Endothelial cell of umbilical vein (primary cell): ENCODE measurements at regions not wholly inside any gene's neighbourhood (a gene's known extent, or its start where the extent isn't known, plus 50 kb on each side); places are given as distances from the start of the nearest gene placed in this dataset.

ENCODE experiments used
- BruUV-seq: library from RNA; stranded (reverse); fragments of 400-500 nt; replicated peaks from 2 replicates; lab custom pipeline; 2021; lab: Mats Ljungman, UMichigan
- CTCF ChIA-PET: fragments of 300-600, 350-600 bp; sonication (Branson Sonifier 250); formaldehyde crosslinking; loops from one replicate; lab custom pipeline; 2021; ENCODE audit warnings: antibody characterized with exemption, inconsistent platforms; lab: Charles Lee
- POLR2A ChIA-PET: fragments of 300-600, 350-600 bp; sonication (Branson Sonifier 250); formaldehyde crosslinking; loops from one replicate; lab custom pipeline; 2021; ENCODE audit warnings: antibody characterized with exemption, inconsistent platforms; lab: Charles Lee
- DNase-seq: peaks from one replicate; pipeline ENCODE4 v3.0.0-alpha.2; 2011; ENCODE audit warnings: low read depth, low spot score
- FAIRE-seq: peaks from 2 replicates; lab custom pipeline; 2011; peaks lifted over from hg19 to GRCh38; lab: Jason Lieb, UNC
- H2AFZ ChIP-seq: 2 replicates; pipeline ENCODE4 v1.6.0; 2012; ENCODE audit warnings: low read depth, low read length, control low read depth, inconsistent platforms
- H3K27ac ChIP-seq: 2 replicates; pipeline ENCODE4 v1.5.1; 2011; ENCODE audit warnings: low read depth, mild to moderate bottlenecking, control low read depth, low read length, moderate library complexity; ENCODE audit not compliant: insufficient read depth
- H3K27me3 ChIP-seq, 2 experiments: 2 replicates each; pipeline versions ENCODE4 v1.6.0 to v1.6.1; 2011; ENCODE audit warnings: low read length in 2 of 2, mixed read lengths in 1 of 2; ENCODE audit not compliant: control insufficient read depth in 2 of 2, insufficient read depth in 2 of 2
- H3K36me3 ChIP-seq, 2 experiments: 2 replicates in 1 of 2; 3 replicates in 1 of 2; pipeline ENCODE4 v1.5.1; 2011; ENCODE audit warnings: low read length in 2 of 2, mild to moderate bottlenecking in 1 of 2, moderate library complexity in 1 of 2; ENCODE audit not compliant: control insufficient read depth in 2 of 2, insufficient read depth in 2 of 2; ENCODE audit errors: extremely low read depth in 1 of 2
- H3K4me1 ChIP-seq: 3 replicates; pipeline ENCODE4 v1.5.1; 2011; ENCODE audit warnings: mild to moderate bottlenecking, low read length; ENCODE audit not compliant: control insufficient read depth, insufficient read depth; ENCODE audit errors: extremely low read depth
- H3K4me2 ChIP-seq: 2 replicates; pipeline ENCODE4 v1.6.1; 2011; ENCODE audit warnings: low read length, control low read depth, mixed read lengths; ENCODE audit not compliant: insufficient read depth
- H3K4me3 ChIP-seq, 3 experiments: fragments of 200-600 bp in 1 of 3; sonication (generic), shearing (Covaris generic) in 1 of 3; replicated peaks in 1 of 3; 2 replicates each; pipeline ENCODE4 v1.5.1; 2011 to 2016; ENCODE audit warnings: control low read depth in 3 of 3, low read length in 3 of 3, mild to moderate bottlenecking in 2 of 3, inconsistent platforms in 1 of 3, low read depth in 1 of 3, moderate library complexity in 1 of 3; ENCODE audit not compliant: insufficient read depth in 1 of 3
- H3K79me2 ChIP-seq: 2 replicates; pipeline ENCODE4 v1.6.0; 2012; ENCODE audit warnings: low read length, inconsistent platforms; ENCODE audit not compliant: control insufficient read depth, insufficient read depth
- H3K9ac ChIP-seq: replicated peaks from 2 replicates; pipeline ENCODE3; 2011; ENCODE audit warnings: low read length, control low read depth; ENCODE audit not compliant: insufficient read depth; ENCODE audit errors: extremely low read depth
- H3K9me1 ChIP-seq: replicated peaks from 3 replicates; pipeline ENCODE4 v1.6.0; 2011; ENCODE audit warnings: mild to moderate bottlenecking, low read length; ENCODE audit not compliant: control insufficient read depth, insufficient read depth; ENCODE audit errors: extremely low read depth
- H3K9me3 ChIP-seq: replicated peaks from 2 replicates; pipeline ENCODE4 v1.5.1; 2012; ENCODE audit warnings: low read length, inconsistent platforms; ENCODE audit not compliant: control insufficient read depth, insufficient read depth
- H4K20me1 ChIP-seq: replicated peaks from 2 replicates; pipeline ENCODE3; 2011; ENCODE audit warnings: mild to moderate bottlenecking, low read length; ENCODE audit not compliant: control insufficient read depth, insufficient read depth; ENCODE audit errors: extremely low read depth
- CTCF ChIP-seq, 2 donors: IDR thresholded peaks; 1 replicate in 1 of 2; 2 replicates in 1 of 2; pipeline ENCODE4 v1.5.1; 2011; ENCODE audit warnings: low read length in 2 of 2, mild to moderate bottlenecking in 2 of 2, moderate library complexity in 2 of 2, control low read depth in 1 of 2, inconsistent platforms in 1 of 2, low read depth in 1 of 2; ENCODE audit not compliant: insufficient read depth in 1 of 2; ENCODE audit errors: extremely low read depth in 1 of 2
- EZH2 ChIP-seq: IDR thresholded peaks from 2 replicates; pipeline ENCODE4 v1.6.1; 2012; ENCODE audit warnings: borderline replicate concordance, low read depth, mild to moderate bottlenecking, moderate library complexity, low read length, inconsistent platforms; ENCODE audit not compliant: severe bottlenecking
- FOS ChIP-seq: IDR thresholded peaks from 2 replicates; pipeline ENCODE4 v1.6.1; 2011; ENCODE audit warnings: mild to moderate bottlenecking, low read length, moderate library complexity, borderline replicate concordance; ENCODE audit not compliant: insufficient read depth
- GATA2 ChIP-seq: IDR thresholded peaks from 2 replicates; pipeline ENCODE4 v1.7.0; 2011; ENCODE audit warnings: low read depth, mild to moderate bottlenecking, moderate library complexity, mixed read lengths, low read length; ENCODE audit not compliant: insufficient read length, insufficient read depth
- JUN ChIP-seq: IDR thresholded peaks from 2 replicates; pipeline ENCODE4 v1.6.1; 2011; ENCODE audit warnings: borderline replicate concordance, low read depth; ENCODE audit not compliant: insufficient read length, insufficient read depth
- MAX ChIP-seq: IDR thresholded peaks from 2 replicates; pipeline ENCODE4 v1.6.1; 2011; ENCODE audit not compliant: insufficient read depth, insufficient read length
- MYC ChIP-seq: IDR thresholded peaks from one replicate; pipeline ENCODE4 v1.6.1; 2011; ENCODE audit warnings: mild to moderate bottlenecking, low read depth, low read length
- POLR2A ChIP-seq: IDR thresholded peaks from 2 replicates; pipeline ENCODE4 v1.6.1; 2012; ENCODE audit warnings: low read depth, mild to moderate bottlenecking, control low read depth, low read length
- POLR2AphosphoS5 ChIP-seq: IDR thresholded peaks from 2 replicates; pipeline ENCODE4 v1.6.1; 2012; ENCODE audit warnings: low read depth, mild to moderate bottlenecking, control low read depth, low read length, moderate library complexity; ENCODE audit not compliant: insufficient read depth
- dilution Hi-C: fragments of 300-500 bp; cut with MboI; formaldehyde crosslinking; loops from one replicate; pipeline ENCODE4 v1.15.0; 2019; ENCODE audit warnings: low sequenced_read_pairs; ENCODE audit not compliant: extremely low pct_ligation_motif_present
- intact Hi-C: fragments of 100-400 bp; cut with micrococcal nuclease; formaldehyde crosslinking; loops from one replicate; pipeline ENCODE4 v1.10.0; 2022

GRCh38 chr6:159565181-159565710 is 127.8 kb downstream of the SOD2 start:
- ChIA-PET POLR2A (no interaction called here), CTCF (no interaction called here)
- FAIRE-seq (no peak), DNase-seq (no peak)
- Histone ChIP-seq H3K9me3 (no peaks in the 10 kb centered on the region), H3K9me1 (no peaks in the 10 kb centered on the region), H3K4me3 (no peak overlapping the region), H3K4me1 (no peaks in the 10 kb centered on the region), H3K36me3 (no peaks in the 10 kb centered on the region), H2AFZ (no peak overlapping the region), H3K9ac (no peak overlapping the region), H3K27ac (no peak overlapping the region), H4K20me1 (no peaks in the 10 kb centered on the region), H3K4me2 (no peak overlapping the region), H3K79me2 (no peaks in the 10 kb centered on the region), H3K27me3 (no peaks in the 10 kb centered on the region)
- no TSS peak for BruUV-seq
- intact Hi-C loops (no loop called here), dilution Hi-C loops (no loop called here)
- TF ChIP-seq EZH2 (no peak), MAX (no peak), POLR2AphosphoS5 (no peak), FOS (no peak), CTCF (IDR thresholded peaks at IDR 0.05; ENCODE audit: extremely low read depth in 1 of 2, insufficient read depth in 1 of 2, low read depth in 1 of 2, low read length in 2 of 2) (no peak), POLR2A (no peak), JUN (no peak), GATA2 (no peak), MYC (no peak)
